Vagina (tissue), 2 donors: ENCODE measurements at regions not wholly inside any gene's neighbourhood (a gene's known extent, or its start where the extent isn't known, plus 50 kb on each side); places are given as distances from the start of the nearest gene placed in this dataset.
"Not testable (repeated sequence)": the region's sequence is repeated elsewhere in the genome, so short reads cannot be mapped to it uniquely, and the experiment has no call there.

Source experiments
- DNase-seq, 2 donors: peaks; one replicate each; pipeline ENCODE4 v3.0.0-alpha.2; 2017; ENCODE audit errors: extremely low spot score in 2 of 2
- H3K27ac ChIP-seq: fragments of 200-600 bp; sonication (generic); one replicate; pipeline ENCODE4 v1.5.1; 2019
- H3K27me3 ChIP-seq: fragments of 200-600 bp; sonication (generic); one replicate; pipeline ENCODE4 v1.5.1; 2019
- H3K36me3 ChIP-seq, 2 donors: fragments of 200-600 bp; sonication (generic); one replicate each; pipeline ENCODE4 v1.5.1; 2017 to 2019
- H3K4me1 ChIP-seq: fragments of 200-600 bp; sonication (generic); one replicate; pipeline ENCODE4 v1.5.1; 2019
- H3K4me3 ChIP-seq, 2 donors: fragments of 200-600 bp; sonication (generic); 1 replicate in 1 of 2; 2 replicates in 1 of 2; pipeline ENCODE4 v1.5.1; 2016 to 2019
- H3K9me3 ChIP-seq: fragments of 200-600 bp; sonication (generic); one replicate; pipeline ENCODE4 v1.5.1; 2019
- CTCF ChIP-seq, 3 experiments: fragments of 450-650 bp in 2 of 3; fragments of 200-600 bp in 1 of 3; sonication (generic) in 1 of 3; IDR thresholded peaks; one replicate each; pipeline ENCODE4 v1.5.1; 2017 to 2019; ENCODE audit warnings: antibody characterized with exemption in 3 of 3, mild to moderate bottlenecking in 2 of 3, moderate library complexity in 2 of 3
- POLR2A ChIP-seq, 2 donors: fragments of 450-650 bp; IDR thresholded peaks; one replicate each; pipeline ENCODE4 v1.6.1; 2017; ENCODE audit warnings: antibody characterized with exemption in 2 of 2, mild to moderate bottlenecking in 2 of 2, moderate library complexity in 2 of 2
- POLR2AphosphoS5 ChIP-seq, 2 donors: sonication (generic); formaldehyde crosslinking; IDR thresholded peaks; one replicate each; pipeline ENCODE4 v1.9.0; 2017; ENCODE audit warnings: antibody characterized with exemption in 2 of 2, mild to moderate bottlenecking in 2 of 2, low read depth in 1 of 2; ENCODE audit not compliant: insufficient read depth in 1 of 2
- intact Hi-C: fragments of 100-400 bp; cut with DNase I; formaldehyde crosslinking; loops from one replicate; pipeline ENCODE4 v1.15.1; 2023

GRCh38 chr1:171397851-171398469, 84.0 kb downstream of the FMO4 start:
- intact Hi-C loops, result no loop called here
- Histone ChIP-seq H3K36me3 (no peaks in the 10 kb centered on the region), H3K27me3 (no peaks in the 10 kb centered on the region), H3K9me3 (no peaks in the 10 kb centered on the region), H3K27ac (no peak overlapping the region), H3K4me3 (no peak overlapping the region), H3K4me1 (no peaks in the 10 kb centered on the region)
- no peak for TF ChIP-seq CTCF (IDR thresholded peaks at IDR 0.05)
- TF ChIP-seq POLR2AphosphoS5 (IDR thresholded peaks at IDR 0.05; ENCODE audit: insufficient read depth in 1 of 2, low read depth in 1 of 2), result no peak
- TF ChIP-seq POLR2A (IDR thresholded peaks at IDR 0.05), result no peak
- DNase-seq, result no peak

GRCh38 chr1:171403393-171403792, 81.9 kb upstream of the PRRC2C start:
- TF ChIP-seq CTCF (IDR thresholded peaks at IDR 0.05) (no peak), POLR2A (IDR thresholded peaks at IDR 0.05) (no peak), POLR2AphosphoS5 (IDR thresholded peaks at IDR 0.05; ENCODE audit: insufficient read depth in 1 of 2, low read depth in 1 of 2) (no peak)
- Histone ChIP-seq H3K27ac (no peak overlapping the region), H3K27me3 (no peaks in the 10 kb centered on the region), H3K4me1 (no peaks in the 10 kb centered on the region), H3K4me3 (no peak overlapping the region), H3K36me3 (no peaks in the 10 kb centered on the region), H3K9me3 (no peaks in the 10 kb centered on the region)
- no peak for DNase-seq
- intact Hi-C loops, result no loop called here

GRCh38 chr1:171405391-171405714, 80.0 kb upstream of the PRRC2C start:
- DNase-seq, result no peak
- intact Hi-C loops, result no loop called here

GRCh38 chr1:171413557-171413956, 71.8 kb upstream of the PRRC2C start:
- H3K4me3 ChIP-seq, H3K36me3 ChIP-seq, H3K4me1 ChIP-seq, H3K27me3 ChIP-seq, DNase-seq, H3K27ac ChIP-seq, intact Hi-C loops, H3K9me3 ChIP-seq: not testable (repeated sequence)

More at GRCh38 chr1:171405391-171405714, 80.0 kb upstream of the PRRC2C start:
- Histone ChIP-seq H3K27me3 (no peaks in the 10 kb centered on the region), H3K9me3 (no peaks in the 10 kb centered on the region), H3K36me3 (no peaks in the 10 kb centered on the region), H3K27ac (no peak overlapping the region), H3K4me3 (no peak overlapping the region), H3K4me1 (no peaks in the 10 kb centered on the region)
- TF ChIP-seq CTCF (IDR thresholded peaks at IDR 0.05), result no peak
- TF ChIP-seq POLR2A (IDR thresholded peaks at IDR 0.05), result no peak
- TF ChIP-seq POLR2AphosphoS5 (IDR thresholded peaks at IDR 0.05; ENCODE audit: insufficient read depth in 1 of 2, low read depth in 1 of 2), result no peak

- peaks cover 23% of the 10 kb centered on the region for H3K4me1 ChIP-seq
- no peaks in the 10 kb centered on the region for H3K36me3 ChIP-seq
- H3K9me3 ChIP-seq, result no peaks in the 10 kb centered on the region
- DNase-seq, result no peak
- no peak overlapping the region for H3K4me3 ChIP-seq
- H3K27ac ChIP-seq, result peak overlapping the region; percentile 57
- TF ChIP-seq CTCF (IDR thresholded peaks at IDR 0.05) (no peak), POLR2AphosphoS5 (IDR thresholded peaks at IDR 0.05; ENCODE audit: insufficient read depth in 1 of 2, low read depth in 1 of 2) (no peak), POLR2A (IDR thresholded peaks at IDR 0.05) (no peak)
- intact Hi-C loops, result no loop called here
- H3K27me3 ChIP-seq, result no peaks in the 10 kb centered on the region
Measured at GRCh38 chr1:171418546-171418945, 66.8 kb upstream of the PRRC2C start.
